ENCODE measurements at regions not wholly inside any gene's neighbourhood (a gene's known extent, or its start where the extent isn't known, plus 50 kb on each side); places are given as distances from the start of the nearest gene placed in this dataset.
A peak's percentile ranks its signal among the peaks of the same experiment; 100 is the strongest.

- Histone ChIP-seq H3K36me3 (ENCODE audit: control insufficient read depth in 1 of 2, insufficient read depth in 2 of 2, low read length in 2 of 2) (no peaks in the 10 kb centered on the region), H3K27ac (ENCODE audit: low read length) (peak overlapping the region; percentile 32), H3K4me3 (ENCODE audit: low read depth in 1 of 2, low read length in 2 of 2) (no peak overlapping the region), H3K9me3 (ENCODE audit: control insufficient read depth in 1 of 2, low read length in 2 of 2) (no peaks in the 10 kb centered on the region), H3K4me1 (ENCODE audit: control insufficient read depth in 1 of 2, insufficient read depth in 2 of 2, low read length in 2 of 2) (peaks cover 0 to 10% of the 10 kb centered on the region in 2 donors), H3K27me3 (ENCODE audit: low read depth, low read length) (no peaks in the 10 kb centered on the region)
Measured at GRCh38 chr5:34511481-34511880, 144.6 kb upstream of the RAI14 start.

GRCh38 chr5:34511915-34512314, 144.2 kb upstream of the RAI14 start:
- Histone ChIP-seq H3K27me3 (ENCODE audit: low read depth, low read length) (no peaks in the 10 kb centered on the region), H3K4me3 (ENCODE audit: low read depth in 1 of 2, low read length in 2 of 2) (no peak overlapping the region), H3K36me3 (ENCODE audit: control insufficient read depth in 1 of 2, insufficient read depth in 2 of 2, low read length in 2 of 2) (no peaks in the 10 kb centered on the region), H3K4me1 (ENCODE audit: control insufficient read depth in 1 of 2, insufficient read depth in 2 of 2, low read length in 2 of 2) (peaks cover 0 to 10% of the 10 kb centered on the region in 2 donors), H3K9me3 (ENCODE audit: control insufficient read depth in 1 of 2, low read length in 2 of 2) (no peaks in the 10 kb centered on the region), H3K27ac (ENCODE audit: low read length) (no peak overlapping the region)

- Histone ChIP-seq H3K4me3 (ENCODE audit: low read depth in 1 of 2, low read length in 2 of 2) (no peak overlapping the region), H3K27ac (ENCODE audit: low read length) (no peak overlapping the region), H3K27me3 (ENCODE audit: low read depth, low read length) (no peaks in the 10 kb centered on the region), H3K36me3 (ENCODE audit: control insufficient read depth in 1 of 2, insufficient read depth in 2 of 2, low read length in 2 of 2) (no peaks in the 10 kb centered on the region), H3K9me3 (ENCODE audit: control insufficient read depth in 1 of 2, low read length in 2 of 2) (no peaks in the 10 kb centered on the region), H3K4me1 (ENCODE audit: control insufficient read depth in 1 of 2, insufficient read depth in 2 of 2, low read length in 2 of 2) (peaks cover 0 to 2% of the 10 kb centered on the region in 2 donors)
Measured at GRCh38 chr5:34516166-34516565, 140.0 kb upstream of the RAI14 start.

GRCh38 chr5:34516686-34517085, 139.4 kb upstream of the RAI14 start:
- Histone ChIP-seq H3K36me3 (ENCODE audit: control insufficient read depth in 1 of 2, insufficient read depth in 2 of 2, low read length in 2 of 2) (no peaks in the 10 kb centered on the region), H3K27ac (ENCODE audit: low read length) (no peak overlapping the region), H3K9me3 (ENCODE audit: control insufficient read depth in 1 of 2, low read length in 2 of 2) (no peaks in the 10 kb centered on the region), H3K4me3 (ENCODE audit: low read depth in 1 of 2, low read length in 2 of 2) (no peak overlapping the region), H3K27me3 (ENCODE audit: low read depth, low read length) (no peaks in the 10 kb centered on the region), H3K4me1 (ENCODE audit: control insufficient read depth in 1 of 2, insufficient read depth in 2 of 2, low read length in 2 of 2) (no peaks in the 10 kb centered on the region)

GRCh38 chr5:34517249-34517648, 138.9 kb upstream of the RAI14 start:
- no peaks in the 10 kb centered on the region for H3K9me3 ChIP-seq (ENCODE audit: control insufficient read depth in 1 of 2, low read length in 2 of 2)
- no peak overlapping the region for H3K27ac ChIP-seq (ENCODE audit: low read length)
- no peak overlapping the region for H3K4me3 ChIP-seq (ENCODE audit: low read depth in 1 of 2, low read length in 2 of 2)
- no peaks in the 10 kb centered on the region for H3K4me1 ChIP-seq (ENCODE audit: control insufficient read depth in 1 of 2, insufficient read depth in 2 of 2, low read length in 2 of 2)
- no peaks in the 10 kb centered on the region for H3K27me3 ChIP-seq (ENCODE audit: low read depth, low read length)
- no peaks in the 10 kb centered on the region for H3K36me3 ChIP-seq (ENCODE audit: control insufficient read depth in 1 of 2, insufficient read depth in 2 of 2, low read length in 2 of 2)

- Histone ChIP-seq H3K9me3 (ENCODE audit: control insufficient read depth in 1 of 2, low read length in 2 of 2) (no peaks in the 10 kb centered on the region), H3K4me3 (ENCODE audit: low read depth in 1 of 2, low read length in 2 of 2) (no peak overlapping the region), H3K27me3 (ENCODE audit: low read depth, low read length) (no peaks in the 10 kb centered on the region), H3K36me3 (ENCODE audit: control insufficient read depth in 1 of 2, insufficient read depth in 2 of 2, low read length in 2 of 2) (no peaks in the 10 kb centered on the region), H3K4me1 (ENCODE audit: control insufficient read depth in 1 of 2, insufficient read depth in 2 of 2, low read length in 2 of 2) (no peaks in the 10 kb centered on the region), H3K27ac (ENCODE audit: low read length) (no peak overlapping the region)
Measured at GRCh38 chr5:34519489-34520220, 136.5 kb upstream of the RAI14 start.

- no peaks in the 10 kb centered on the region for H3K9me3 ChIP-seq (ENCODE audit: control insufficient read depth in 1 of 2, low read length in 2 of 2)
- no peak overlapping the region for H3K27ac ChIP-seq (ENCODE audit: low read length)
- no peaks in the 10 kb centered on the region for H3K4me1 ChIP-seq (ENCODE audit: control insufficient read depth in 1 of 2, insufficient read depth in 2 of 2, low read length in 2 of 2)
- H3K36me3 ChIP-seq (ENCODE audit: control insufficient read depth in 1 of 2, insufficient read depth in 2 of 2, low read length in 2 of 2): no peaks in the 10 kb centered on the region
- no peak overlapping the region for H3K4me3 ChIP-seq (ENCODE audit: low read depth in 1 of 2, low read length in 2 of 2)
- H3K27me3 ChIP-seq (ENCODE audit: low read depth, low read length): no peaks in the 10 kb centered on the region
Measured at GRCh38 chr5:34521628-34522290, 134.4 kb upstream of the RAI14 start.

- Histone ChIP-seq H3K4me1 (ENCODE audit: control insufficient read depth in 1 of 2, insufficient read depth in 2 of 2, low read length in 2 of 2) (no peaks in the 10 kb centered on the region), H3K27me3 (ENCODE audit: low read depth, low read length) (no peaks in the 10 kb centered on the region), H3K4me3 (ENCODE audit: low read depth in 1 of 2, low read length in 2 of 2) (no peak overlapping the region), H3K27ac (ENCODE audit: low read length) (no peak overlapping the region), H3K9me3 (ENCODE audit: control insufficient read depth in 1 of 2, low read length in 2 of 2) (no peaks in the 10 kb centered on the region), H3K36me3 (ENCODE audit: control insufficient read depth in 1 of 2, insufficient read depth in 2 of 2, low read length in 2 of 2) (no peaks in the 10 kb centered on the region)
Measured at GRCh38 chr5:34522599-34523386, 133.3 kb upstream of the RAI14 start.

GRCh38 chr5:34523387-34523726, 132.8 kb upstream of the RAI14 start:
- no peaks in the 10 kb centered on the region for H3K36me3 ChIP-seq (ENCODE audit: control insufficient read depth in 1 of 2, insufficient read depth in 2 of 2, low read length in 2 of 2)
- no peaks in the 10 kb centered on the region for H3K4me1 ChIP-seq (ENCODE audit: control insufficient read depth in 1 of 2, insufficient read depth in 2 of 2, low read length in 2 of 2)
- no peak overlapping the region for H3K4me3 ChIP-seq (ENCODE audit: low read depth in 1 of 2, low read length in 2 of 2)
- no peaks in the 10 kb centered on the region for H3K9me3 ChIP-seq (ENCODE audit: control insufficient read depth in 1 of 2, low read length in 2 of 2)
- no peaks in the 10 kb centered on the region for H3K27me3 ChIP-seq (ENCODE audit: low read depth, low read length)
- H3K27ac ChIP-seq (ENCODE audit: low read length): no peak overlapping the region

- Histone ChIP-seq H3K9me3 (ENCODE audit: control insufficient read depth in 1 of 2, low read length in 2 of 2) (no peaks in the 10 kb centered on the region), H3K4me1 (ENCODE audit: control insufficient read depth in 1 of 2, insufficient read depth in 2 of 2, low read length in 2 of 2) (no peaks in the 10 kb centered on the region), H3K27me3 (ENCODE audit: low read depth, low read length) (no peaks in the 10 kb centered on the region), H3K27ac (ENCODE audit: low read length) (no peak overlapping the region), H3K4me3 (ENCODE audit: low read depth in 1 of 2, low read length in 2 of 2) (no peak overlapping the region), H3K36me3 (ENCODE audit: control insufficient read depth in 1 of 2, insufficient read depth in 2 of 2, low read length in 2 of 2) (no peaks in the 10 kb centered on the region)
Measured at GRCh38 chr5:34524123-34524522, 132.0 kb upstream of the RAI14 start.

GRCh38 chr5:34525761-34526160, 130.4 kb upstream of the RAI14 start:
- H3K36me3 ChIP-seq (ENCODE audit: control insufficient read depth in 1 of 2, insufficient read depth in 2 of 2, low read length in 2 of 2): no peaks in the 10 kb centered on the region
- H3K4me1 ChIP-seq (ENCODE audit: control insufficient read depth in 1 of 2, insufficient read depth in 2 of 2, low read length in 2 of 2): peaks cover 0 to 5% of the 10 kb centered on the region in 2 donors
- H3K27me3 ChIP-seq (ENCODE audit: low read depth, low read length): no peaks in the 10 kb centered on the region
- no peak overlapping the region for H3K4me3 ChIP-seq (ENCODE audit: low read depth in 1 of 2, low read length in 2 of 2)
- H3K27ac ChIP-seq (ENCODE audit: low read length): no peak overlapping the region
- no peaks in the 10 kb centered on the region for H3K9me3 ChIP-seq (ENCODE audit: control insufficient read depth in 1 of 2, low read length in 2 of 2)
